ENCODE measurements at regions not wholly inside any gene's neighbourhood (a gene's known extent, or its start where the extent isn't known, plus 50 kb on each side); places are given as distances from the start of the nearest gene placed in this dataset.

DNA sequence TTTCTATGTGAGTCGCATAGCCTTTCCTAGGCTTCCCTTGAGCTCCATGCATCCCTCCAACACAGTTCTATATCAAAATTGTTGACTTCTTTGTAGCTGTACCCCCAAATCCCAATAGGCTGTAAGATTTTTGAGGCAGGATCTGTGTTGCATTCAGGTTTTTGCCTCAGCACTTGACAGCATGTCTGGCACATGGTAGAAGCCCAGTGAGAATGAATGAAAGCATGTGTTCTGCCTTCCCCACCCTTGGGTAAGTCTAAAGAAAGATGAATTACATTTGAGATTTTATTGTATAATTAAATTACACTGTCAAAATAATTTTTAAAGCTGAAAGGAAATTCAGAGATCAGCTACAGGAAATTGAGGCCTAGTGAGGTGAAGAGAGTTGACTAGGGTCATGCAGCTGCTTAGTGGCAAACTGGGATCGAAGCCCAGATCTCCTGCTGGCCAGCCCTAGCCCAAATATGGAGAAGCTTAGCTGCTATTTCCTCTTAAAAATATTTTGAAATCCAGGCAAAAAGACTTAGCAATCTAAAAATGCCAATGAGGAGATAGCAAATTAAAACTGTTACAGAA is 122.5 kb downstream of the SPATA18 start:
- no peaks in the 10 kb centered on the region for H3K4me1 ChIP-seq (replicated peaks in 1 of 2; ENCODE audit: control insufficient read depth in 2 of 2, insufficient read depth in 2 of 2, low read length in 2 of 2)
- H3K9me1 ChIP-seq (ENCODE audit: control insufficient read depth, insufficient read depth, low read length) = no peaks in the 10 kb centered on the region
- TF ChIP-seq, protein P1, sequence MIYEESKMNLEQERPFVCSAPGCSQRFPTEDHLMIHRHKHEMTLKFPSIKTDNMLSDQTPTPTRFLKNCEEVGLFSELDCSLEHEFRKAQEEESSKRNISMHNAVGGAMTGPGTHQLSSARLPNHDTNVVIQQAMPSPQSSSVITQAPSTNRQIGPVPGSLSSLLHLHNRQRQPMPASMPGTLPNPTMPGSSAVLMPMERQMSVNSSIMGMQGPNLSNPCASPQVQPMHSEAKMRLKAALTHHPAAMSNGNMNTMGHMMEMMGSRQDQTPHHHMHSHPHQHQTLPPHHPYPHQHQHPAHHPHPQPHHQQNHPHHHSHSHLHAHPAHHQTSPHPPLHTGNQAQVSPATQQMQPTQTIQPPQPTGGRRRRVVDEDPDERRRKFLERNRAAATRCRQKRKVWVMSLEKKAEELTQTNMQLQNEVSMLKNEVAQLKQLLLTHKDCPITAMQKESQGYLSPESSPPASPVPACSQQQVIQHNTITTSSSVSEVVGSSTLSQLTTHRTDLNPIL (CRISPR knock-in tag; IDR thresholded peaks at IDR 0.05) = no peak
- TF ChIP-seq ZNF165 (CRISPR knock-in tag; IDR thresholded peaks at IDR 0.05; ENCODE audit: borderline replicate concordance) (no peak), GTF2A2 (tag; IDR thresholded peaks at IDR 0.05) (no peak), TAL1 (IDR thresholded peaks at IDR 0.05) (no peak), SMAD1 (IDR thresholded peaks at IDR 0.05; ENCODE audit: low read depth, low read length, partially characterized antibody) (no peak), CBX8 (IDR thresholded peaks at IDR 0.05; ENCODE audit: borderline replicate concordance, extremely low read depth, low read depth, low read length, poor library complexity, severe bottlenecking) (no peak), SMARCE1 (IDR thresholded peaks at IDR 0.05) (no peak)
- in situ Hi-C loops (cut with MboI) = no loop called here
- CTCF ChIA-PET (ENCODE audit: low intra/inter-chr PET ratio) = no interaction called here
- no peak overlapping the region for H3K27ac ChIP-seq (ENCODE audit: extremely low read depth, low read depth, low read length)
- H3K4me3 ChIP-seq = no peak overlapping the region
- intact Hi-C loops (cut with micrococcal nuclease) = no loop called here
- 0% methylated on average over 2 of the region's 2 CpGs for WGBS (ENCODE audit: insufficient coverage, low coverage, missing lambda C conversion rate)
- H2AFZ ChIP-seq (ENCODE audit: low read depth, low read length) = no peak overlapping the region
- no peak for FAIRE-seq
- H4K20me1 ChIP-seq (replicated peaks; ENCODE audit: control insufficient read depth, insufficient read depth, low read length) = no peaks in the 10 kb centered on the region
- H3K79me2 ChIP-seq (ENCODE audit: control insufficient read depth, insufficient read depth, low read length) = no peaks in the 10 kb centered on the region
- POLR2A ChIA-PET = no interaction called here
- H3K9ac ChIP-seq (ENCODE audit: insufficient read depth in 1 of 2, low read depth in 2 of 2, low read length in 2 of 2) = no peak overlapping the region
- no peaks in the 10 kb centered on the region for H3K36me3 ChIP-seq (ENCODE audit: control insufficient read depth, insufficient read depth, low read length)
- no peaks in the 10 kb centered on the region for H3K9me3 ChIP-seq (replicated peaks; ENCODE audit: control insufficient read depth, insufficient read depth, low read depth, low read length)
- BruUV-seq (replicated peaks) = no TSS peak
- no peak for ATAC-seq
- no peaks in the 10 kb centered on the region for H3K27me3 ChIP-seq (ENCODE audit: control insufficient read depth in 2 of 2, insufficient read depth in 2 of 2, low read length in 2 of 2)
- H3K4me2 ChIP-seq (ENCODE audit: insufficient read depth, low read length) = no peak overlapping the region
- DNase-seq (ENCODE audit: extremely low read depth in 1 of 4, low spot score in 3 of 4) = no peak
